Transverse colon (tissue), 4 donors: ENCODE measurements at regions not wholly inside any gene's neighbourhood (a gene's known extent, or its start where the extent isn't known, plus 50 kb on each side); places are given as distances from the start of the nearest gene placed in this dataset.

Source experiments
- DNase-seq: peaks from one replicate; pipeline ENCODE4 v3.0.0-alpha.2; 2019
- H3K27ac ChIP-seq, 4 donors: fragments of 200-600 bp; sonication (generic); 2 replicates each; pipeline ENCODE4 v1.5.1; 2016 to 2018; ENCODE audit warnings: inconsistent platforms in 4 of 4
- H3K27me3 ChIP-seq: fragments of 200-600 bp; sonication (generic); 2 replicates; pipeline ENCODE4 v1.5.1; 2017; ENCODE audit warnings: inconsistent platforms
- H3K36me3 ChIP-seq, 4 donors: fragments of 200-600 bp; sonication (generic); 2 replicates each; pipeline ENCODE4 v1.5.1; 2017 to 2019; ENCODE audit warnings: inconsistent platforms in 4 of 4
- H3K4me1 ChIP-seq, 4 donors: fragments of 200-600 bp; sonication (generic); 2 replicates each; pipeline ENCODE4 v1.5.1; 2017 to 2020; ENCODE audit warnings: inconsistent platforms in 4 of 4
- H3K4me3 ChIP-seq, 4 donors: fragments of 200-600 bp; sonication (generic); 1 replicate in 1 of 4; 2 replicates in 3 of 4; pipeline versions ENCODE4 v1.5.1 to v1.6.1; 2017 to 2019; ENCODE audit warnings: inconsistent platforms in 4 of 4
- H3K9me3 ChIP-seq, 2 donors: fragments of 200-600 bp; sonication (generic); 2 replicates each; pipeline ENCODE4 v1.5.1; 2017 to 2019; ENCODE audit warnings: inconsistent platforms in 2 of 2
- EP300 ChIP-seq: sonication (generic); formaldehyde crosslinking; IDR thresholded peaks from one replicate; pipeline ENCODE4 v1.6.1; 2017; ENCODE audit warnings: antibody characterized with exemption, low read depth
- POLR2A ChIP-seq: fragments of 450-650 bp; IDR thresholded peaks from one replicate; pipeline ENCODE4 v1.6.1; 2016; ENCODE audit warnings: antibody characterized with exemption, mild to moderate bottlenecking, moderate library complexity
- POLR2AphosphoS5 ChIP-seq, 3 donors: sonication (generic); formaldehyde crosslinking; IDR thresholded peaks; one replicate each; pipeline ENCODE4 v1.6.1; 2016; ENCODE audit warnings: antibody characterized with exemption in 3 of 3
- WGBS, 2 donors: methylation state at CpG; one replicate each; pipeline ENCODE4 v1.1.5; 2018; ENCODE audit warnings: low coverage in 1 of 2; 5-methylcytosine and 5-hydroxymethylcytosine counted together
- in situ Hi-C, 4 donors: fragments of 200-750 bp; cut with MboI; loops; one replicate each; pipeline versions ENCODE4 v1.15.0 to v1.15.1; 2017; ENCODE audit warnings: low sequenced_read_pairs in 3 of 4, low pct_ligation_motif_present in 1 of 4, low pct_unique_long_range_greater_than_20kb in 1 of 4
- intact Hi-C: fragments of 100-400 bp; cut with DNase I; formaldehyde crosslinking; loops from one replicate; pipeline ENCODE4 v1.15.1; 2023; ENCODE audit warnings: low total_unique reads
- small RNA-seq, 4 donors: library from RNA; depleted of rRNA; stranded (forward); fragments of <200 nt; gene quantifications; one replicate each; pipeline ENCODE3, GENCODE V24; 2016
- TF ChIP-seq, protein P1 (sequence below), 5 experiments: fragments of 200-600 bp in 3 of 5; fragments of 450-650 bp in 2 of 5; sonication (generic) in 3 of 5; IDR thresholded peaks; 1 replicate in 2 of 5; 2 replicates in 3 of 5; pipeline ENCODE4 v1.5.1; 2016 to 2017; ENCODE audit warnings: antibody characterized with exemption in 5 of 5, inconsistent platforms in 3 of 5, mild to moderate bottlenecking in 2 of 5, moderate library complexity in 1 of 5

DNA sequence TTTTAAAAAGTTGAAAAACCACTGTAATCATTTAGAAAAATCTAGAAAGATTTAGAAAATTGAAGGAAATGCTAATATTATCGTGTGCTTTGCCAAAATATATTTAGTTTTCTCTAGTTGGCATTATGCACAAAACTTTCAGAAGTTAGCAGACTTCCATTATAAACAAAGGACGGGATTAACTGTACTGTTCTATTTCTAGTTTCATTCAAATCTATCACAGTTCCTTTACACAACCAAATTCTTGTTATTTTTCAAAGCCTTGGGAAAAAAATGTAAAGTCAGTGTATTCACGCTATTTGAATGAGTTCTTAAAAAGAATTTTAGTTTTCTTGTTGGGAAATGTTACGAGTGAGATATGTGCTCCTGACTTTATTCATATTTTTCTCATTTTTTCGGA is 277.8 kb downstream of the LMO7 start:
- Histone ChIP-seq H3K4me3 (no peak overlapping the region), H3K4me1 (no peaks in the 10 kb centered on the region), H3K36me3 (no peaks in the 10 kb centered on the region), H3K27me3 (no peaks in the 10 kb centered on the region), H3K27ac (no peak overlapping the region), H3K9me3 (no peaks in the 10 kb centered on the region)
- in situ Hi-C loops = no loop called here
- no peak for TF ChIP-seq POLR2A
- no peak for TF ChIP-seq POLR2AphosphoS5 (IDR thresholded peaks at IDR 0.05)
- TF ChIP-seq, protein P1, sequence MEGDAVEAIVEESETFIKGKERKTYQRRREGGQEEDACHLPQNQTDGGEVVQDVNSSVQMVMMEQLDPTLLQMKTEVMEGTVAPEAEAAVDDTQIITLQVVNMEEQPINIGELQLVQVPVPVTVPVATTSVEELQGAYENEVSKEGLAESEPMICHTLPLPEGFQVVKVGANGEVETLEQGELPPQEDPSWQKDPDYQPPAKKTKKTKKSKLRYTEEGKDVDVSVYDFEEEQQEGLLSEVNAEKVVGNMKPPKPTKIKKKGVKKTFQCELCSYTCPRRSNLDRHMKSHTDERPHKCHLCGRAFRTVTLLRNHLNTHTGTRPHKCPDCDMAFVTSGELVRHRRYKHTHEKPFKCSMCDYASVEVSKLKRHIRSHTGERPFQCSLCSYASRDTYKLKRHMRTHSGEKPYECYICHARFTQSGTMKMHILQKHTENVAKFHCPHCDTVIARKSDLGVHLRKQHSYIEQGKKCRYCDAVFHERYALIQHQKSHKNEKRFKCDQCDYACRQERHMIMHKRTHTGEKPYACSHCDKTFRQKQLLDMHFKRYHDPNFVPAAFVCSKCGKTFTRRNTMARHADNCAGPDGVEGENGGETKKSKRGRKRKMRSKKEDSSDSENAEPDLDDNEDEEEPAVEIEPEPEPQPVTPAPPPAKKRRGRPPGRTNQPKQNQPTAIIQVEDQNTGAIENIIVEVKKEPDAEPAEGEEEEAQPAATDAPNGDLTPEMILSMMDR (IDR thresholded peaks at IDR 0.05) = no peak
- TF ChIP-seq EP300 = no peak
- whole genome bisulfite sequencing, 2 donors = 64 to 72% methylated on average over 5 of the region's 5 CpGs
- intact Hi-C loops = no loop called here
- no peak for DNase-seq

DNA sequence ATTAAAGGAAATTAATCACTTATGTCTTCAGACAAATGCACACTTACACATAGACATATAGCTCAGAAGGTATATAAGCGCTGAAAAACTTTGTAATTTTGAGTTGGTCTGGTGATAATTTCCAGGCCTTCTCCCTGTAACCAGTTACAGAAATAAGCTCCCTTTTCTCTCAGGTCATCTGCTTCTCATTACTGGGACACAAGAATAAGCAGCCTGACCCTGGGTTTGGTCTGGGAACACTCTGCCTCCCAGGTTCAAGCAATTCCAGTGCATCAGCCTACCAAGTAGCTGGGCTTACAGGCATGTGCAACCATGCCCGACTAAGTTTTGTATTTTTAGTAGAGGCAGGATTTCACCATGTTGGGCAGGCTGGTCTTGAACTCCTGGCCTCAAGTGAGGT is 274.5 kb downstream of the LMO7 start:
- no peak overlapping the region for H3K27ac ChIP-seq
- no peak for TF ChIP-seq POLR2A
- TF ChIP-seq EP300 = no peak
- TF ChIP-seq POLR2AphosphoS5 (IDR thresholded peaks at IDR 0.05) = no peak
- TF ChIP-seq, protein P1 (IDR thresholded peaks at IDR 0.05) = no peak

More for the DNA sequence above, 274.5 kb downstream of the LMO7 start:
- Histone ChIP-seq H3K9me3 (no peaks in the 10 kb centered on the region), H3K4me1 (no peaks in the 10 kb centered on the region), H3K27me3 (no peaks in the 10 kb centered on the region), H3K4me3 (no peak overlapping the region), H3K36me3 (no peaks in the 10 kb centered on the region)
- in situ Hi-C loops (no loop called here), intact Hi-C loops (no loop called here)
- no peak for DNase-seq
- WGBS, 2 donors = 78 to 100% methylated on average over 1 to 2 of the region's 2 CpGs

Small RNAs in the stretch of these regions (small RNA-seq; reads per million reads assigned to genes)
- gene RN7SL571P = 0 reads per million in 4 donors
